ENCODE measurements at regions not wholly inside any gene's neighbourhood (a gene's known extent, or its start where the extent isn't known, plus 50 kb on each side); places are given as distances from the start of the nearest gene placed in this dataset.

DNA sequence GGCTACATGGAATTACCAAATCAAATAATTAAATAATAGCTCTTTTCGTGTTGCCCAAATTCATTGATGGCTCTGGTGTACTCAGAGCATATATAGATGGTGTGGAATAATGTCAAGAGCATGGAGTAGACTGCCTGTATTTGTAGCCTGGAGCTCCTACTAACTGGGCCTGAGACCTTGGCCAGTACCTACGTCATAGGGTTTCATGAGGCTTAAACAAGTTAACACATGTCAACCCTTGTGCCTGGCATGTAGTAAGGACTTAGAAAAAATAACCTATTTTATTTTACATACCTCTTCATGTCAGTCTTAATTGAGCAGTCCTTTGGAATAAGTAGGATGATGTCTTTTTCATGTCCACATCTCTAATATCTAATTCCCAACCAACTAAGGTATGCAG is 223.7 kb upstream of the DPH6 start:
- Histone ChIP-seq H3K9me3 (ENCODE audit: control insufficient read depth, insufficient read depth, low read depth, low read length) (no peaks in the 10 kb centered on the region), H3K27ac (ENCODE audit: insufficient read depth, low read length) (no peak overlapping the region), H3K4me1 (ENCODE audit: control insufficient read depth, extremely low read depth, insufficient read depth, low read length) (no peaks in the 10 kb centered on the region), H3K27me3 (ENCODE audit: control insufficient read depth, insufficient read depth, low read length) (no peaks in the 10 kb centered on the region), H3K36me3 (ENCODE audit: control insufficient read depth, insufficient read depth, low read length) (no peaks in the 10 kb centered on the region), H3K4me3 (replicated peaks in 1 of 4; ENCODE audit: control extremely low read depth in 1 of 4, insufficient read depth in 1 of 4, low read depth in 3 of 4, low read length in 4 of 4) (no peak overlapping the region), H3K4me2 (ENCODE audit: extremely low read depth, insufficient read depth, low read length) (no peak overlapping the region), H2AFZ (ENCODE audit: low read length) (no peak overlapping the region), H4K20me1 (ENCODE audit: control insufficient read depth, extremely low read depth, insufficient read depth, low read length) (no peaks in the 10 kb centered on the region), H3K79me2 (ENCODE audit: control insufficient read depth, insufficient read depth, low read length) (no peaks in the 10 kb centered on the region), H3K9ac (ENCODE audit: insufficient read depth, low read length) (no peak overlapping the region)
- no peak for TF ChIP-seq EZH2 (IDR thresholded peaks at IDR 0.05; ENCODE audit: low read length, missing control alignments)
- TF ChIP-seq, protein P1, sequence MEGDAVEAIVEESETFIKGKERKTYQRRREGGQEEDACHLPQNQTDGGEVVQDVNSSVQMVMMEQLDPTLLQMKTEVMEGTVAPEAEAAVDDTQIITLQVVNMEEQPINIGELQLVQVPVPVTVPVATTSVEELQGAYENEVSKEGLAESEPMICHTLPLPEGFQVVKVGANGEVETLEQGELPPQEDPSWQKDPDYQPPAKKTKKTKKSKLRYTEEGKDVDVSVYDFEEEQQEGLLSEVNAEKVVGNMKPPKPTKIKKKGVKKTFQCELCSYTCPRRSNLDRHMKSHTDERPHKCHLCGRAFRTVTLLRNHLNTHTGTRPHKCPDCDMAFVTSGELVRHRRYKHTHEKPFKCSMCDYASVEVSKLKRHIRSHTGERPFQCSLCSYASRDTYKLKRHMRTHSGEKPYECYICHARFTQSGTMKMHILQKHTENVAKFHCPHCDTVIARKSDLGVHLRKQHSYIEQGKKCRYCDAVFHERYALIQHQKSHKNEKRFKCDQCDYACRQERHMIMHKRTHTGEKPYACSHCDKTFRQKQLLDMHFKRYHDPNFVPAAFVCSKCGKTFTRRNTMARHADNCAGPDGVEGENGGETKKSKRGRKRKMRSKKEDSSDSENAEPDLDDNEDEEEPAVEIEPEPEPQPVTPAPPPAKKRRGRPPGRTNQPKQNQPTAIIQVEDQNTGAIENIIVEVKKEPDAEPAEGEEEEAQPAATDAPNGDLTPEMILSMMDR (conservative IDR thresholded peaks at IDR 0.05 in 1 of 2, IDR thresholded peaks at IDR 0.05 in 1 of 2; ENCODE audit: low read depth in 1 of 2, low read length in 2 of 2) = no peak
- no peak for DNase-seq (ENCODE audit: low read depth in 2 of 2)

DNA sequence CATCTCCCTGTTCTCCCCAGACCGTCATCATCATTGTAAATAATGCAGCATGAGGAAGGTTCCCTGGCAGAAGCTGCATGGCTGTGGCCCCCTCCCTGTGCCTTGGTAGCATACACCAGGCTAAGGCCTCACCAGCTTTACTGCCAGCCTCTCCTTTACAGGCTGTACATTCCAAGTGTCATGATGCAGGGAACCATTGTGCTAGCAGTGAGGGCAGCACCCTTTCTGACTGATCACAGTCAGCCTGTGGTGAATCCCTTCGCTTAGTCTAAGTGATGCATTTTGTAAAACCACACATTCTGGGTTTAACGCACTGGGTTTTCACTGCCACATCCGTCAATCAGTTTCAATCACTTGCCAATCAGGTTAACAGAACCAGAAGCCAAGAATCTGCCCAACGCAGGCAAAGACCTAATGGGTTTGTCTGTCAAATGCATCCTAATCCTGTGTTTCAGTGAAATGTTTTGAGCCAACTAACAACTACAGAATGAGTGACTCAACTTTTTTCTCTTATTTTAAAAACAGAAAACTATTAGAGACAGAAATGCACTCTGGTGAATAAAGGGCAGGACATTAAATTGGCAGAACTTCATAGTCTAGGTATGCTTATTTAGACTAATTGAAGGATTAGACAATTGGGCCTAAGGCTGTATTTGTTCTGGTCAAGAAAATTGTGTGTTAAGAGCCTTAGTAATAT is 225.9 kb upstream of the DPH6 start:
- Histone ChIP-seq H3K27ac (ENCODE audit: insufficient read depth, low read length) (no peak overlapping the region), H3K9me3 (ENCODE audit: control insufficient read depth, insufficient read depth, low read depth, low read length) (no peaks in the 10 kb centered on the region), H3K9ac (ENCODE audit: insufficient read depth, low read length) (no peak overlapping the region), H3K36me3 (ENCODE audit: control insufficient read depth, insufficient read depth, low read length) (no peaks in the 10 kb centered on the region), H3K27me3 (ENCODE audit: control insufficient read depth, insufficient read depth, low read length) (no peaks in the 10 kb centered on the region), H4K20me1 (ENCODE audit: control insufficient read depth, extremely low read depth, insufficient read depth, low read length) (no peaks in the 10 kb centered on the region), H3K4me1 (ENCODE audit: control insufficient read depth, extremely low read depth, insufficient read depth, low read length) (no peaks in the 10 kb centered on the region), H2AFZ (ENCODE audit: low read length) (no peak overlapping the region), H3K4me3 (replicated peaks in 1 of 4; ENCODE audit: control extremely low read depth in 1 of 4, insufficient read depth in 1 of 4, low read depth in 3 of 4, low read length in 4 of 4) (no peak overlapping the region), H3K4me2 (ENCODE audit: extremely low read depth, insufficient read depth, low read length) (no peak overlapping the region), H3K79me2 (ENCODE audit: control insufficient read depth, insufficient read depth, low read length) (no peaks in the 10 kb centered on the region)
- peak in 1 of 2 donors; percentile 25 for DNase-seq (ENCODE audit: low read depth in 2 of 2)
- TF ChIP-seq EZH2 (IDR thresholded peaks at IDR 0.05; ENCODE audit: low read length, missing control alignments) = no peak
- TF ChIP-seq, protein P1 (conservative IDR thresholded peaks at IDR 0.05 in 1 of 2, IDR thresholded peaks at IDR 0.05 in 1 of 2; ENCODE audit: low read depth in 1 of 2, low read length in 2 of 2) = no peak

DNA sequence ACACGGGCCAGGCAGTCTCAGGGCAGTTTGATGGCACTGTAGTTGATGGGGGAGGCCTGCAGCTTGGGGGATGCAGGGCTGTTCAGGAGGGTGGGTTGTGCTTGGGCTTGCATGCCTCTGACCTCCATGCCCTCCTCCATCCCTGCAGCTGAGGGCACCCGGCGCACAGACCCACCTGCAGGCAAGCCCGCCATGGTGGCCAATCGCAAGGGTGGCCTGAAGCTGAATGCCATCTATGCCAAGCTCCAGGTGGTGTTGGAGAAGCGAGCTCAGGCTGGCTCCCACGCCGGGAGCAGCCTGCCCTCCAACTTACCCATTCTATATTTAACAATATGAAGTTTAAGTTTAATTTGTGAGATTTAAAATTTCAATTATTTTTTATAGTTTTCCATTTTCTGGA is 228.7 kb upstream of the DPH6 start:
- no peaks in the 10 kb centered on the region for H3K79me2 ChIP-seq (ENCODE audit: control insufficient read depth, insufficient read depth, low read length)
- H3K27me3 ChIP-seq (ENCODE audit: control insufficient read depth, insufficient read depth, low read length) = no peaks in the 10 kb centered on the region
- H3K9me3 ChIP-seq (ENCODE audit: control insufficient read depth, insufficient read depth, low read depth, low read length) = no peaks in the 10 kb centered on the region
- H3K27ac ChIP-seq (ENCODE audit: insufficient read depth, low read length) = no peak overlapping the region
- TF ChIP-seq, protein P1 (conservative IDR thresholded peaks at IDR 0.05 in 1 of 2, IDR thresholded peaks at IDR 0.05 in 1 of 2; ENCODE audit: low read depth in 1 of 2, low read length in 2 of 2) = no peak
- no peak for TF ChIP-seq EZH2 (IDR thresholded peaks at IDR 0.05; ENCODE audit: low read length, missing control alignments)
- no peaks in the 10 kb centered on the region for H3K4me1 ChIP-seq (ENCODE audit: control insufficient read depth, extremely low read depth, insufficient read depth, low read length)
- H3K4me2 ChIP-seq (ENCODE audit: extremely low read depth, insufficient read depth, low read length) = no peak overlapping the region
- no peak overlapping the region for H2AFZ ChIP-seq (ENCODE audit: low read length)
- no peak overlapping the region for H3K4me3 ChIP-seq (replicated peaks in 1 of 4; ENCODE audit: control extremely low read depth in 1 of 4, insufficient read depth in 1 of 4, low read depth in 3 of 4, low read length in 4 of 4)
- H3K36me3 ChIP-seq (ENCODE audit: control insufficient read depth, insufficient read depth, low read length) = no peaks in the 10 kb centered on the region
- DNase-seq (ENCODE audit: low read depth in 2 of 2) = no peak
- no peaks in the 10 kb centered on the region for H4K20me1 ChIP-seq (ENCODE audit: control insufficient read depth, extremely low read depth, insufficient read depth, low read length)
- H3K9ac ChIP-seq (ENCODE audit: insufficient read depth, low read length) = no peak overlapping the region
